Muscle of leg (tissue), 3 donors: ENCODE measurements at regions not wholly inside any gene's neighbourhood (a gene's known extent, or its start where the extent isn't known, plus 50 kb on each side); places are given as distances from the start of the nearest gene placed in this dataset.

Experiments
- DNase-seq: peaks from one replicate; pipeline ENCODE4 v3.0.0; 2013
- H3K27ac ChIP-seq: one replicate; pipeline ENCODE4 v1.5.1; 2013; ENCODE audit warnings: mild to moderate bottlenecking, low read length, control low read depth
- H3K27me3 ChIP-seq: one replicate; pipeline ENCODE4 v1.6.1; 2013; ENCODE audit warnings: low read length; ENCODE audit not compliant: control insufficient read depth, insufficient read depth
- H3K36me3 ChIP-seq: one replicate; pipeline ENCODE4 v1.6.1; 2013; ENCODE audit warnings: low read length; ENCODE audit not compliant: control insufficient read depth, insufficient read depth
- H3K4me1 ChIP-seq: one replicate; pipeline ENCODE4 v1.6.1; 2013; ENCODE audit warnings: low read length; ENCODE audit not compliant: control insufficient read depth, insufficient read depth
- H3K4me3 ChIP-seq: one replicate; pipeline ENCODE4 v1.5.1; 2013; ENCODE audit warnings: low read length, control low read depth
- H3K9me3 ChIP-seq: replicated peaks from 2 replicates; pipeline ENCODE4 v1.6.1; 2013; ENCODE audit warnings: low read depth, low read length; ENCODE audit not compliant: control insufficient read depth
- WGBS: methylation state at CpG from one replicate; pipeline ENCODE4 v1.1.5; 2013; ENCODE audit warnings: missing lambda C conversion rate; ENCODE audit not compliant: insufficient coverage; 5-methylcytosine and 5-hydroxymethylcytosine counted together

DNA sequence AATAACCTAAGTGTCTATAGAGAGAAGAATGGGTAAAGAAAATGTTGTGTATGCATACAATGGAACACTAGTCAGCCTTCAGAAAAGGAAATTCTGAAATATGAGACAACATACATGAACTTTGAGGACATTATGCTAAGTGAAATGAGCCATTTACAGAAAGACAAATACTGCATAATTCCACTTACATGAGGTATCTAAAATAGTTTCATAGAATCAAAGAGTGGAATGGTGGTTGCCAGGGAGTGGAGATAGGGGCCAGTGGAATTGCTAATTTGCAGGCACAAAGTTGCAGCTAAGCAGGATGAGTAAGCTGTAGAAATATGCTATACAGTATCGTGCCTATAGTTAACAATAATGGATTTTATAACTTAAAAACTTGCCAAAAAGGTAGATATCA, 779.6 kb upstream of the ARPP21 start:
- Histone ChIP-seq H3K4me1 (peaks cover 11% of the 10 kb centered on the region), H3K4me3 (no peak overlapping the region), H3K27ac (no peak overlapping the region), H3K9me3 (no peaks in the 10 kb centered on the region), H3K27me3 (no peaks in the 10 kb centered on the region), H3K36me3 (no peaks in the 10 kb centered on the region)
- no CpG with 5 or more reads among the region's 1 CpG for WGBS
- DNase-seq: no peak

DNA sequence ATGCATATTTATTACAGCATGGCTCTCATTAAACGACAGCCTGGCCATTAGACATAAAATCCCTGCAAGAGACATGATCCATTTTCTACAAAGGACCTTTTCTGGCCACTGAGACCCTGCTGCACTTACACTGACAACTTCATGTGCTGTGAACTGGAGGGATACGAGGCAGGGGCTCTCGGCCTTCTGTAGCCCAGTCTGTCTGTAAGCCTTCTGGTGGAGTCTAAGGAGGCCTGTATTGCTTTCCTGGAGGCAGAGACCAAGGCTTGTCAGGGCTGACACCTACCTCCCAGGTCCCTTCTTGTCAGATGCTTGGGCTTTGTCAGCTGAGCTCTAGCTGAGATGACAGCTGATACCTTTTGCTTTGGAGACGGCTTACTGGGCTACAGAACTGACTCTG, 776.9 kb upstream of the ARPP21 start:
- Histone ChIP-seq H3K4me3 (no peak overlapping the region), H3K27me3 (no peaks in the 10 kb centered on the region), H3K4me1 (peaks cover 5% of the 10 kb centered on the region), H3K9me3 (no peaks in the 10 kb centered on the region), H3K27ac (no peak overlapping the region), H3K36me3 (no peaks in the 10 kb centered on the region)
- 67% methylated on average over 4 of the region's 4 CpGs for WGBS
- peak; percentile 10 for DNase-seq

DNA sequence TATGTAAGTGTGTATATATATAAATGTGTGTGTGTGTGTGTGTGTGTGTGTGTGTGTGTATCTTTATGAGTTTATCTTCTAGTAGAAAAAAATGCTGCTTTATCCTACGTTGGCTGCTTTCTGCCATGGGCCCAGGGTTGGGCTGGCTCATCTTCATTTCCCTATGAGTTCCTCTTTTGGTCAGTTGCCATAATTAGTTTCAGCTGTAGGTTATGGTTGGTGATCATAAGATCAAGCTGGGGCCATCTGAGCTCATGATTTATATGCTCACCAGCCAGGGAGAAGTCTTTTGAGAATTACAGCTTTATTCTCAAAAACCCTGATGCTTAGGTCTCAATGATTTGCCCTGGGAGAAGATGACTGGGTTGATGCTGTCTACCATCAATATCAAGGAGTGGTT, 775.8 kb upstream of the ARPP21 start:
- H3K36me3 ChIP-seq: no peaks in the 10 kb centered on the region
- H3K9me3 ChIP-seq: no peaks in the 10 kb centered on the region
- no CpG with 5 or more reads among the region's 1 CpG for WGBS
- no peak overlapping the region for H3K27ac ChIP-seq
- H3K27me3 ChIP-seq: no peaks in the 10 kb centered on the region
- DNase-seq: peak; percentile 15
- H3K4me3 ChIP-seq: no peak overlapping the region
- peaks cover 5% of the 10 kb centered on the region for H3K4me1 ChIP-seq

DNA sequence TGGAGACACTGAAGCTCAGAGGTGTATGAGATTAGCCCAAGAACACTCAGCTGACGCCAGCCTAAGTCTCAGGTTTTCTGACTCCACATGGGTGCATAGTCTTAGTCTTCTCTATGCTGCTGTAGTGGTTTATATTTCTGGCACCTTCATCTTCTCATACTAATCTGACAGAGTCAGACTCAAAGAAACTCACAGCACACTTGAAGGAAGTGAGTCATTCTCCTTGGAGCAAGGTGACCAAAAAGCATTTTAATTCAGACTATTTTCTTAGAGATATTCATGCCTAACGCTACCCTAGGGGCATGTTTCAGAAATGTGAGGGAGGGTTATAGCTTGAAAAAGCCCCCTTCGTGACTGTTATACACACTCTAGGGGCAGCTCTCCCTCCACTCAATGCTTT, 775.3 kb upstream of the ARPP21 start:
- no peaks in the 10 kb centered on the region for H3K27me3 ChIP-seq
- no peaks in the 10 kb centered on the region for H3K36me3 ChIP-seq
- no peak overlapping the region for H3K27ac ChIP-seq
- H3K4me3 ChIP-seq: no peak overlapping the region
- no CpG with 5 or more reads among the region's 3 CpGs for WGBS
- no peak for DNase-seq
- peaks cover 5% of the 10 kb centered on the region for H3K4me1 ChIP-seq
- H3K9me3 ChIP-seq: no peaks in the 10 kb centered on the region

DNA sequence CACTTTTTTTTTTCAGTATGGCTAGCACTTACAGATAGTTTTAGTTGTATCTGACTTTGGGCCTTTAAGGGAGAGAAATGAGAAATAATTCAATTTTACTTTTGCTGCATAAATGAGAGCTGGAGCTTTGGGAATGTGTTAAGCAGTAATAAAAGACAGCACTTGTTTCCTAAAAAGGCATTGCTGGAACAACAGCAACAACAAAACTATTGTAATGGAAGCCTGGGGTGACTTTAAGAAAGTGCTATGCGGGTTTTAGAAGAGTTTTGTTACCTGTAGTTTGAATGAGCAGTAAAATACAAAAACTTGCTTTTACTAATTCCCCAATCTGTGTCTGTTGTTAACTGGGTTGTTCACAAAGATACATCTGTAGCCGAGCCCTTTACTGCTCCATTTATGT, 774.0 kb upstream of the ARPP21 start:
- no peaks in the 10 kb centered on the region for H3K27me3 ChIP-seq
- H3K4me1 ChIP-seq: peaks cover 5% of the 10 kb centered on the region
- no peaks in the 10 kb centered on the region for H3K36me3 ChIP-seq
- WGBS: no CpG with 5 or more reads among the region's 2 CpGs
- DNase-seq: no peak
- H3K9me3 ChIP-seq: no peaks in the 10 kb centered on the region
- no peak overlapping the region for H3K27ac ChIP-seq
- H3K4me3 ChIP-seq: no peak overlapping the region

DNA sequence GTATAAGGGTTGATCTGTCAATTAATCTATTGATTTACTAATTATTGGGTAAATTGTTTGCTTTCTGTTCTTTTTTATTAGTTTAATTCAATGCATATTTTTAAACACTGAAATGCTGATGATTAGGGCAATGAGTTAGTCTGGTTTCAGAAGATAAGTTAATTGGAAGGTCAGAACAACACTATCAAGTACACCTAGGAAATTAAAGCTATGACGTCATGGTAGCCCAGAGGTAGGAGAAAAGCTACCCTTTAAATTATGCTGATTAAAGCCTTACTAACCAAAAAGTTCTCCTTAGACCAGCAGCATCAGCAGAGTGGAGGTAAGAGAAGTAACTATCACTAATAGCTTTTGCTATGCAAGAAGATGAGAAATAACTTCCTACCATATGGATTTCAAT, 770.4 kb upstream of the ARPP21 start:
- Histone ChIP-seq H3K27me3 (no peaks in the 10 kb centered on the region), H3K27ac (no peak overlapping the region), H3K36me3 (no peaks in the 10 kb centered on the region), H3K4me3 (no peak overlapping the region), H3K9me3 (no peaks in the 10 kb centered on the region), H3K4me1 (no peaks in the 10 kb centered on the region)
- no peak for DNase-seq
- no CpG with 5 or more reads among the region's 1 CpG for WGBS

DNA sequence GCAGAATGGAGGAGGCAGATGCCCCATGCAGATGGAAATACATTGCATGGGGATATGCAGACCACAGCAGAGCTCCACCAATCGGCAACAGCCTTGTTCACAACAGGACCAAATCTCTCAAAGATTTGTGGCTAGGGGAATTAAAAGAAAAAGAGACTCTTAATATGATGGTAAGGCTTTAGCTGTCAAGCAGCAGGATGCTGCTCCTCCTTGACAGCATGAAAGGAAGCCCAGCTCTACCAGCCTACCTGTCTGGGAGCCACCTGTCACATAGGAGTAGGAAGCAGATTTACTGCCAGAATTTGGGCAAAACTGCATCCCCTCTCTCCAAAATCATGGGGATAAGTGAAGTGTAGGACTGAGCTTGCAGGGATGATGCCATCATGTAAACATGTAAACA, 769.6 kb upstream of the ARPP21 start:
- Histone ChIP-seq H3K4me3 (no peak overlapping the region), H3K36me3 (no peaks in the 10 kb centered on the region)

DNA sequence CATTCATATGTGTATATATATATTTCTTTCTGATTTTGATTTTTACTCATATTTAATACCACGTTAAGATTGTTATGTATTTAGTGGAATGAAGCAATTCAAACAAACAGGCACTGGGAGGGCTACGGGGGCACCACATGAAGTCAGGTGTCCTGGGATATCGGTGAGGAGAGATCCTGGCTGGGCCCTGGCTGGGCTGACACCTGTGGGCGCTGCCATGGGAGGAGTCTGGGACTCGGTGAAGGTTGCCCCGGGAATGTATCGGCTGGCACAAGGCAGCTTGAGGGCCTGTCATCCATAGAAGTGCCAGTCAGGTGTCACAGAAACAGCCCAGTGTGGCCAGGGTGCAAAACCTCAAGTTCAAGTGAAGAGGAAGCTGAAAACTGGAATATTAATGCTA, 766.9 kb upstream of the ARPP21 start:
- Histone ChIP-seq H3K36me3 (no peaks in the 10 kb centered on the region), H3K27me3 (no peaks in the 10 kb centered on the region), H3K27ac (no peak overlapping the region), H3K9me3 (no peaks in the 10 kb centered on the region), H3K4me1 (no peaks in the 10 kb centered on the region), H3K4me3 (no peak overlapping the region)
- no peak for DNase-seq
- 94% methylated on average over 6 of the region's 7 CpGs for WGBS

More for the DNA sequence above, 769.6 kb upstream of the ARPP21 start:
- Histone ChIP-seq H3K27me3 (no peaks in the 10 kb centered on the region), H3K9me3 (no peaks in the 10 kb centered on the region), H3K27ac (no peak overlapping the region), H3K4me1 (no peaks in the 10 kb centered on the region)
- no CpG with 5 or more reads among the region's 1 CpG for WGBS
- no peak for DNase-seq

DNA sequence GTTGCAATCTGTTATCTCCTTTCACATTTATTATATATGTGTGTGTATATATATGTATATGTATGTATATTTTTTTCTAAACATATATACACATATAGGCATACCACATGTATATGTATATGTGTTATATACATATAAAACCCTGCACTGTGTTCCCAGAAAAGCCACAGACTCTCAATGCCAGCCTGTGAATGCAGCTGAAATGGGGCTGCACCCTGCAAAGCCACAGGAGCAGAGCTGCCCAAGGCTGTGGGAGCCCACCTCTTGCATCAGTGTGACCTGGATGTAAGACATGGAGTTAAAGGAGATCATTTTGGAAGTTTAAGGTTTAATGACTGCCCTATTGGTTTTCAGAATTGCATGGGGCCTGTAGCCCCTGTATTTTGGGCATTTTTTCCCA, 762.3 kb upstream of the ARPP21 start:
- DNase-seq: no peak
- H3K4me3 ChIP-seq: no peak overlapping the region
- no peaks in the 10 kb centered on the region for H3K36me3 ChIP-seq
- H3K9me3 ChIP-seq: no peaks in the 10 kb centered on the region
- H3K4me1 ChIP-seq: no peaks in the 10 kb centered on the region
- H3K27me3 ChIP-seq: no peaks in the 10 kb centered on the region
- H3K27ac ChIP-seq: no peak overlapping the region

DNA sequence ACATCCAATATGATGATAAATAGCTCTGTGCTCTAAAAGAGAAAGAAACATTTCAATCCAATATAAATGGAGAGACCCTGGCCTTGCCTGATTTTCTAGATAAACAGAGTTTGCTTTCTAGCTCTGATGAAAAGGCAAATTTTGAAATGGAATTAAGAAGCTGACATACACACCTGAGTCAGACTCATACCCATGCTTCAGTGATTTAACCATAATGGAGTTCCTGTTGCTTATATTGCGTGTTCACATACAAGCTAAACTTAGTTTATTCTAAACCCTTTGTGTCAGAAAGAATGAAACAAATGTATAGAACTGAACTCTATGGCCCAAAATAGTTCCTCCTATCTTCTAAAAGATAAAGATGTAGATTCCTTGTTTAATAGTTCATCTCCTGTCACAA, 760.8 kb upstream of the ARPP21 start:
- no peak overlapping the region for H3K27ac ChIP-seq
- WGBS: no CpG with 5 or more reads among the region's 1 CpG
- H3K4me3 ChIP-seq: no peak overlapping the region
- no peaks in the 10 kb centered on the region for H3K36me3 ChIP-seq
- H3K9me3 ChIP-seq: no peaks in the 10 kb centered on the region
- H3K27me3 ChIP-seq: no peaks in the 10 kb centered on the region
- no peak for DNase-seq
- H3K4me1 ChIP-seq: no peaks in the 10 kb centered on the region

DNA sequence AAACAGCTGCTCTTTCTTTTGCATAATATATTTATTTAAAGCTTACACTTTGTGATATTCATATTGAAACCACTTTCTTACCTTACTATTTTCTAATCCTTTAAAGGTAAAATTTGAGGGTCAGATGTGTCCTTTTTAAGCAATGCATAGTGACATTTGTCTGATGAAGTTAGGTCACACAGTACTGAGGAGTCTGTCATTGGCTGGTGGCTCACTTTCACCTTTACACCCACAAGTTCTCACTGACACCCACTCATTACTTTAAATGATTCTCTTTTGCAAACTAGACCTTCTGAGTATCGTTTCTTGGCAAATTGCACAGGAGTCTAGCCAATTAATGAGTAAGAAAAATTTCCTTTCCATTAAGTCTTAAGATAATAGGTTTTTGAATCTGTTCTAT, 758.3 kb upstream of the ARPP21 start:
- Histone ChIP-seq H3K27ac (no peak overlapping the region), H3K9me3 (no peaks in the 10 kb centered on the region), H3K27me3 (no peaks in the 10 kb centered on the region), H3K4me3 (no peak overlapping the region), H3K36me3 (no peaks in the 10 kb centered on the region), H3K4me1 (no peaks in the 10 kb centered on the region)
- peak; percentile 11 for DNase-seq
- WGBS: no CpG with 5 or more reads among the region's 1 CpG
